Keratinocyte (primary cell): ENCODE measurements at regions not wholly inside any gene's neighbourhood (a gene's known extent, or its start where the extent isn't known, plus 50 kb on each side); places are given as distances from the start of the nearest gene placed in this dataset.

Experiments used
- DNase-seq: peaks from one replicate; pipeline ENCODE4 v3.0.0-alpha.2; 2011; ENCODE audit warnings: low read depth, missing footprints, low spot score
- FAIRE-seq: peaks from 2 replicates; lab custom pipeline; 2011; peaks lifted over from hg19 to GRCh38; lab: Jason Lieb, UNC
- H2AFZ ChIP-seq: 2 replicates; pipeline ENCODE4 v1.6.0; 2012; ENCODE audit warnings: low read length, control low read depth, inconsistent platforms; ENCODE audit not compliant: control insufficient read depth
- H3K27ac ChIP-seq: 2 replicates; pipeline ENCODE4 v1.5.1; 2011; ENCODE audit warnings: low read length; ENCODE audit not compliant: control insufficient read depth, insufficient read depth
- H3K27me3 ChIP-seq: 3 replicates; pipeline ENCODE4 v1.6.0; 2011; ENCODE audit warnings: low read length; ENCODE audit not compliant: control insufficient read depth, insufficient read depth; ENCODE audit errors: extremely low read depth
- H3K36me3 ChIP-seq, 2 experiments: 2 replicates in 1 of 2; 3 replicates in 1 of 2; pipeline ENCODE4 v1.5.1; 2011; ENCODE audit warnings: low read length in 2 of 2, mild to moderate bottlenecking in 1 of 2; ENCODE audit not compliant: control insufficient read depth in 2 of 2, insufficient read depth in 2 of 2; ENCODE audit errors: extremely low read depth in 1 of 2
- H3K4me1 ChIP-seq: 3 replicates; pipeline ENCODE4 v1.5.1; 2011; ENCODE audit warnings: low read length; ENCODE audit not compliant: control insufficient read depth, insufficient read depth; ENCODE audit errors: extremely low read depth
- H3K4me2 ChIP-seq: 3 replicates; pipeline ENCODE4 v1.6.0; 2011; ENCODE audit warnings: low read depth, low read length; ENCODE audit not compliant: control insufficient read depth, insufficient read depth; ENCODE audit errors: extremely low read depth
- H3K4me3 ChIP-seq, 3 experiments: fragments of 200-600 bp in 1 of 3; sonication (generic) in 1 of 3; 2 replicates in 2 of 3; 3 replicates in 1 of 3; pipeline ENCODE4 v1.5.1; 2011 to 2016; ENCODE audit warnings: low read length in 3 of 3, mild to moderate bottlenecking in 3 of 3, control low read depth in 2 of 3, inconsistent platforms in 1 of 3, low read depth in 1 of 3, mixed read lengths in 1 of 3, mixed run types in 1 of 3, moderate library complexity in 1 of 3; ENCODE audit not compliant: control insufficient read depth in 2 of 3, insufficient read depth in 2 of 3; ENCODE audit errors: extremely low read depth in 1 of 3
- H3K79me2 ChIP-seq: 2 replicates; pipeline ENCODE4 v1.6.0; 2012; ENCODE audit warnings: low read length; ENCODE audit not compliant: control insufficient read depth, insufficient read depth
- H3K9ac ChIP-seq: 3 replicates; pipeline ENCODE4 v1.6.0; 2011; ENCODE audit warnings: low read length; ENCODE audit not compliant: control insufficient read depth, insufficient read depth; ENCODE audit errors: extremely low read depth
- H3K9me1 ChIP-seq: 3 replicates; pipeline ENCODE4 v1.6.0; 2011; ENCODE audit warnings: low read length; ENCODE audit not compliant: control insufficient read depth, insufficient read depth; ENCODE audit errors: extremely low read depth
- H3K9me3 ChIP-seq: 2 replicates; pipeline ENCODE4 v1.5.1; 2012; ENCODE audit warnings: low read depth, low read length; ENCODE audit not compliant: control insufficient read depth
- H4K20me1 ChIP-seq: 3 replicates; pipeline ENCODE4 v1.6.0; 2011; ENCODE audit warnings: low read length; ENCODE audit not compliant: control insufficient read depth, insufficient read depth; ENCODE audit errors: extremely low read depth
- EZH2 ChIP-seq: IDR thresholded peaks from one replicate; pipeline ENCODE4 v1.6.1; 2012; ENCODE audit warnings: inconsistent platforms, mild to moderate bottlenecking, low read length, moderate library complexity
- dilution Hi-C: fragments of 300-500 bp; cut with MboI; formaldehyde crosslinking; loops from one replicate; pipeline ENCODE4 v1.7.0; 2020; ENCODE audit warnings: low sequenced_read_pairs; ENCODE audit not compliant: extremely low pct_ligation_motif_present
- TF ChIP-seq, protein P1 (sequence below), 3 experiments: IDR thresholded peaks in 1 of 3; conservative IDR thresholded peaks in 1 of 3; optimal IDR thresholded peaks in 1 of 3; 2 replicates in 2 of 3; 3 replicates in 1 of 3; pipeline versions ENCODE3 to v1.5.1; 2011; ENCODE audit warnings: low read length in 3 of 3, mild to moderate bottlenecking in 3 of 3, moderate library complexity in 2 of 3, control low read depth in 1 of 3, inconsistent platforms in 1 of 3; ENCODE audit not compliant: insufficient read depth in 2 of 3; ENCODE audit errors: extremely low read depth in 1 of 3

DNA sequence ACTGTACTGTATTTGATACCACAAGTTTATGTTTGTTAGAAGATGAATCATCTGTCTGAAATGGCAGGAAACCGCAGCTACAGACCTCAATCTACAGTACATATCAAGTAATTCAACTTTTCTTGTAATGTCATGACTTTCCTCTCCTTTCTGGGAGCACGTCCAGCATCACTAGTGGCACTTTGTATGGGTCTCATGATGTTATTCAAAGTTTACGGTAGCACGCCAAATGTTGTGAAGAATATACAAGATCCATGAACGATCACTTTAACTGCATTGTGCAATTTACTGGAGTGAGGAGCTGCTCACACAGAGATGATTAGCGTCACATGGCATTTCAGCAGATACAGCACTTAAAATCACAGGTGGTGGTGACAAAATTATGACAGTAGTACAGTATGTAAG is 257.8 kb upstream of the GNAI1 start:
- Histone ChIP-seq H3K9ac (no peak overlapping the region), H3K36me3 (no peaks in the 10 kb centered on the region), H3K9me3 (no peaks in the 10 kb centered on the region), H4K20me1 (no peaks in the 10 kb centered on the region), H3K4me1 (no peaks in the 10 kb centered on the region), H3K9me1 (no peaks in the 10 kb centered on the region), H2AFZ (no peak overlapping the region), H3K79me2 (no peaks in the 10 kb centered on the region), H3K4me2 (no peak overlapping the region), H3K27ac (no peak overlapping the region), H3K4me3 (no peak overlapping the region), H3K27me3 (no peaks in the 10 kb centered on the region)
- TF ChIP-seq, protein P1, sequence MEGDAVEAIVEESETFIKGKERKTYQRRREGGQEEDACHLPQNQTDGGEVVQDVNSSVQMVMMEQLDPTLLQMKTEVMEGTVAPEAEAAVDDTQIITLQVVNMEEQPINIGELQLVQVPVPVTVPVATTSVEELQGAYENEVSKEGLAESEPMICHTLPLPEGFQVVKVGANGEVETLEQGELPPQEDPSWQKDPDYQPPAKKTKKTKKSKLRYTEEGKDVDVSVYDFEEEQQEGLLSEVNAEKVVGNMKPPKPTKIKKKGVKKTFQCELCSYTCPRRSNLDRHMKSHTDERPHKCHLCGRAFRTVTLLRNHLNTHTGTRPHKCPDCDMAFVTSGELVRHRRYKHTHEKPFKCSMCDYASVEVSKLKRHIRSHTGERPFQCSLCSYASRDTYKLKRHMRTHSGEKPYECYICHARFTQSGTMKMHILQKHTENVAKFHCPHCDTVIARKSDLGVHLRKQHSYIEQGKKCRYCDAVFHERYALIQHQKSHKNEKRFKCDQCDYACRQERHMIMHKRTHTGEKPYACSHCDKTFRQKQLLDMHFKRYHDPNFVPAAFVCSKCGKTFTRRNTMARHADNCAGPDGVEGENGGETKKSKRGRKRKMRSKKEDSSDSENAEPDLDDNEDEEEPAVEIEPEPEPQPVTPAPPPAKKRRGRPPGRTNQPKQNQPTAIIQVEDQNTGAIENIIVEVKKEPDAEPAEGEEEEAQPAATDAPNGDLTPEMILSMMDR (optimal IDR thresholded peaks at IDR 0.05 in 1 of 3, IDR thresholded peaks at IDR 0.05 in 1 of 3, conservative IDR thresholded peaks at IDR 0.05 in 1 of 3; ENCODE audit: extremely low read depth in 1 of 3, insufficient read depth in 2 of 3, low read length in 3 of 3) = no peak
- no peak for TF ChIP-seq EZH2
- dilution Hi-C loops = no loop called here
- FAIRE-seq = no peak
- no peak for DNase-seq

DNA sequence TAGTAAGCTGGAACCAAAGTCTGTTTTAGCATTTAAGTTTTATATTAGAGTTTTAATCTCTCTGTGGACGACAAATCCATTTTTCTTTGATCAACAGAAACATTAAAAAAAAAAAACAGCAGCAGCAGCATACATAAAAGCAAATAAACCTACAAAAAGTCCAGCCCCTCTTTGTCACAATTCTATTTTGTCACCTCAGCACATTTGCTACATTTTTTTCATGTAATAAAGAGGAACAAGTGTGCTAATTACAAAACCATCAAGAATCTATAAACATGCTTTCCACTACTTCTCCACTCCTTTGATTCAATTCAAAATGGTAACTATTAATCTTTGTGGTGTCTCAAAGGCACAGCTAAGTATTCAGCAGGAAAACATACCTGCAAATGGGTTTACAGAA is 259.8 kb upstream of the GNAI1 start:
- H3K79me2 ChIP-seq = no peaks in the 10 kb centered on the region
- no peak overlapping the region for H3K9ac ChIP-seq
- dilution Hi-C loops = no loop called here
- H3K9me1 ChIP-seq = no peaks in the 10 kb centered on the region
- H3K27ac ChIP-seq = no peak overlapping the region
- no peak for TF ChIP-seq EZH2
- TF ChIP-seq, protein P1 (optimal IDR thresholded peaks at IDR 0.05 in 1 of 3, IDR thresholded peaks at IDR 0.05 in 1 of 3, conservative IDR thresholded peaks at IDR 0.05 in 1 of 3; ENCODE audit: extremely low read depth in 1 of 3, insufficient read depth in 2 of 3, low read length in 3 of 3) = no peak
- H3K4me2 ChIP-seq = no peak overlapping the region
- H3K27me3 ChIP-seq = no peaks in the 10 kb centered on the region
- H3K9me3 ChIP-seq = no peaks in the 10 kb centered on the region
- no peaks in the 10 kb centered on the region for H3K4me1 ChIP-seq
- H3K4me3 ChIP-seq = no peak overlapping the region
- DNase-seq = no peak
- no peak overlapping the region for H2AFZ ChIP-seq
- no peaks in the 10 kb centered on the region for H4K20me1 ChIP-seq
- no peak for FAIRE-seq
- H3K36me3 ChIP-seq = no peaks in the 10 kb centered on the region
